Caco-2 (cell line): ENCODE measurements at regions not wholly inside any gene's neighbourhood (a gene's known extent, or its start where the extent isn't known, plus 50 kb on each side); places are given as distances from the start of the nearest gene placed in this dataset.

Experiments used
- BruUV-seq: library from RNA; stranded (reverse); fragments of 400-500 nt; replicated peaks from 2 replicates; lab custom pipeline; 2021; lab: Mats Ljungman, UMichigan
- CTCF ChIA-PET: fragments of 300-600 bp; sonication (Branson Sonifier 250); formaldehyde crosslinking; loops from one replicate; lab custom pipeline; 2022; ENCODE audit warnings: antibody characterized with exemption; lab: Charles Lee
- POLR2A ChIA-PET: fragments of 300-600 bp; sonication (Branson Sonifier 250); formaldehyde crosslinking; loops from one replicate; lab custom pipeline; 2022; ENCODE audit warnings: antibody characterized with exemption; lab: Charles Lee
- DNase-seq, 2 experiments: peaks; one replicate each; pipeline versions ENCODE4 v3.0.0 to v3.0.0-alpha.2; 2020 to 2022
- H3K27me3 ChIP-seq: replicated peaks from 2 replicates; pipeline ENCODE4 v1.6.0; 2011; ENCODE audit warnings: low read length; ENCODE audit not compliant: control insufficient read depth, insufficient read depth
- H3K36me3 ChIP-seq: 2 replicates; pipeline ENCODE4 v1.5.1; 2011; ENCODE audit warnings: low read length; ENCODE audit not compliant: control insufficient read depth, insufficient read depth
- H3K4me1 ChIP-seq: fragments of 250-450 bp; sonication (Bioruptor Pico); 2 replicates; pipeline ENCODE4 v1.5.1; 2020; ENCODE audit warnings: mild to moderate bottlenecking
- H3K4me3 ChIP-seq: 2 replicates; pipeline ENCODE4 v1.5.1; 2011; ENCODE audit warnings: low read depth, mild to moderate bottlenecking, control low read depth, low read length
- H3K9me3 ChIP-seq: fragments of 250-450 bp; sonication (Bioruptor Pico); 2 replicates; pipeline ENCODE4 v1.5.1; 2020; ENCODE audit warnings: mild to moderate bottlenecking, moderate library complexity
- H3K27ac Mint-ChIP-seq: one replicate; pipeline ENCODE4 v1.8.0; 2022; ENCODE audit warnings: mixed read lengths; ENCODE audit not compliant: unreplicated experiment
- H3K27me3 Mint-ChIP-seq: one replicate; pipeline ENCODE4 v1.8.0; 2022; ENCODE audit warnings: mixed read lengths; ENCODE audit not compliant: insufficient read depth, unreplicated experiment
- H3K36me3 Mint-ChIP-seq: one replicate; pipeline ENCODE4 v1.8.0; 2022; ENCODE audit warnings: mild to moderate bottlenecking, mixed read lengths; ENCODE audit not compliant: insufficient read depth, unreplicated experiment
- H3K4me1 Mint-ChIP-seq: one replicate; pipeline ENCODE4 v1.8.0; 2022; ENCODE audit warnings: low read depth, mixed read lengths; ENCODE audit not compliant: unreplicated experiment
- H3K4me3 Mint-ChIP-seq: one replicate; pipeline ENCODE4 v1.8.0; 2022; ENCODE audit warnings: mild to moderate bottlenecking, moderate library complexity, mixed read lengths; ENCODE audit not compliant: unreplicated experiment
- H3K9me3 Mint-ChIP-seq: one replicate; pipeline ENCODE4 v1.8.0; 2022; ENCODE audit warnings: mixed read lengths; ENCODE audit not compliant: unreplicated experiment
- intact Hi-C: fragments of 100-400 bp; cut with micrococcal nuclease; formaldehyde crosslinking; loops from one replicate; pipeline ENCODE4 v1.10.0; 2022; ENCODE audit not compliant: unreplicated experiment
- TF ChIP-seq, protein P1 (sequence below), 2 experiments: fragments of 200-600 bp in 1 of 2; IDR thresholded peaks; 1 replicate in 1 of 2; 2 replicates in 1 of 2; pipeline versions ENCODE4 v1.5.1 to v1.8.0; 2011 to 2022; ENCODE audit warnings: antibody characterized with exemption in 1 of 2, control low read depth in 1 of 2, inconsistent platforms in 1 of 2, low read depth in 1 of 2, low read length in 1 of 2, mild to moderate bottlenecking in 1 of 2, moderate library complexity in 1 of 2; ENCODE audit not compliant: insufficient read depth in 1 of 2, severe bottlenecking in 1 of 2, unreplicated experiment in 1 of 2

DNA sequence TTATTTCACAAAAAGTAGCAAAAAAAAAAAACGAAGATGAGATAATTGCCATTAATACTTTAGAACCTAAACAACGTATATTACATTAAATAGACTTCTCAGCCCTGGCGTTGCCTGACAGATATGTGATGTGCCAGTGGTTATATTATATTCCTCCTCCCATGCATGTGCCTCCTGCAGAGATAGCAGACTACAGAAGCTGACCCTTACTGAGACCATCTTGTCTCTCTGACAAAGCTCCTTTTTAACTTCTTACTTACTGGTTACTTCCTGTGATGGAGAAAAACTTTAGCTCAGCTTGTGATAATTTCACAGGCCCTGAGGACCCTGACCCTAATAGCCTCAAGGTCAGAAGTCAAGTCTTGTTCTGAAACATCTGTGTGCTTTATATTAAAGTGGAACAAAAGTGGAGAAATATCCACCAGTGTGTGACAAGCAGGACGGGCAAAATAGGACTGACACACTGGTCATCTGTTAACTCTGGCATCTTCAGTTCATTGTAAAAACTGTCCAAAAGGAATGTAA, 80.6 kb upstream of the POU5F2 start:
- BruUV-seq, result no TSS peak
- no peak for DNase-seq

DNA sequence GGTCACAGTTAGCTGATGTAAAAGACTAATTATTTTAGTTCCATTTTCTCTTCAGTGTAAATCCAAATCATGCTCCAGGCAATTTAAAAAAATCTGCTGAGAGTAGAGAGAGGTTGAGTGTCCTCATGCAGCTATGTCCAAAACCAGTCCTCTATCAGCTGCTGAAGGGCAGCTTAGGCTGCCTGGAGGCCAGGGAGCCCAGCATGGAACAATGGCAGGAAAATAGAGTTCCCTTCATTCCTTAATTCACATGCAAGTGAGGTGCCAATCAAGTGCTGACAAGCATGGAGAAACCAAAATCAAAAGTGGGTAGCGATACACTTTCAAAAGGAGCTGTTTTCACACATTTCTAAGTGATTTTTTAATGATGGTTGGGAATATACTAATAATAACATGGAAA, 78.3 kb upstream of the POU5F2 start:
- CTCF ChIA-PET, result no interaction called here
- Mint-ChIP-seq H3K9me3 (no peaks in the 10 kb centered on the region), H3K4me3 (no peak overlapping the region), H3K27ac (no peak overlapping the region), H3K36me3 (no peaks in the 10 kb centered on the region), H3K4me1 (no peaks in the 10 kb centered on the region), H3K27me3 (no peaks in the 10 kb centered on the region)
- intact Hi-C loops, result no loop called here
- no peaks in the 10 kb centered on the region for H3K9me3 ChIP-seq
- POLR2A ChIA-PET, result interaction anchor here (0.6 kb wide), 1 partner anchor 700 kb away, joined by 3 read pairs; no protein-coding TSS in a partner anchor
- no TSS peak for BruUV-seq
- no peaks in the 10 kb centered on the region for H3K27me3 ChIP-seq
- H3K36me3 ChIP-seq, result no peaks in the 10 kb centered on the region
- no peak overlapping the region for H3K4me3 ChIP-seq
- TF ChIP-seq, protein P1, sequence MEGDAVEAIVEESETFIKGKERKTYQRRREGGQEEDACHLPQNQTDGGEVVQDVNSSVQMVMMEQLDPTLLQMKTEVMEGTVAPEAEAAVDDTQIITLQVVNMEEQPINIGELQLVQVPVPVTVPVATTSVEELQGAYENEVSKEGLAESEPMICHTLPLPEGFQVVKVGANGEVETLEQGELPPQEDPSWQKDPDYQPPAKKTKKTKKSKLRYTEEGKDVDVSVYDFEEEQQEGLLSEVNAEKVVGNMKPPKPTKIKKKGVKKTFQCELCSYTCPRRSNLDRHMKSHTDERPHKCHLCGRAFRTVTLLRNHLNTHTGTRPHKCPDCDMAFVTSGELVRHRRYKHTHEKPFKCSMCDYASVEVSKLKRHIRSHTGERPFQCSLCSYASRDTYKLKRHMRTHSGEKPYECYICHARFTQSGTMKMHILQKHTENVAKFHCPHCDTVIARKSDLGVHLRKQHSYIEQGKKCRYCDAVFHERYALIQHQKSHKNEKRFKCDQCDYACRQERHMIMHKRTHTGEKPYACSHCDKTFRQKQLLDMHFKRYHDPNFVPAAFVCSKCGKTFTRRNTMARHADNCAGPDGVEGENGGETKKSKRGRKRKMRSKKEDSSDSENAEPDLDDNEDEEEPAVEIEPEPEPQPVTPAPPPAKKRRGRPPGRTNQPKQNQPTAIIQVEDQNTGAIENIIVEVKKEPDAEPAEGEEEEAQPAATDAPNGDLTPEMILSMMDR (IDR thresholded peaks at IDR 0.05; ENCODE audit: insufficient read depth in 1 of 2, low read depth in 1 of 2, low read length in 1 of 2, severe bottlenecking in 1 of 2, unreplicated experiment in 1 of 2), result no peak
- H3K4me1 ChIP-seq, result no peaks in the 10 kb centered on the region
- DNase-seq, result no peak

More for the DNA sequence above, 80.6 kb upstream of the POU5F2 start:
- Histone ChIP-seq H3K27me3 (no peaks in the 10 kb centered on the region), H3K9me3 (no peaks in the 10 kb centered on the region), H3K36me3 (no peaks in the 10 kb centered on the region), H3K4me3 (no peak overlapping the region), H3K4me1 (no peaks in the 10 kb centered on the region)
- intact Hi-C loops, result no loop called here
- TF ChIP-seq, protein P1 (IDR thresholded peaks at IDR 0.05; ENCODE audit: insufficient read depth in 1 of 2, low read depth in 1 of 2, low read length in 1 of 2, severe bottlenecking in 1 of 2, unreplicated experiment in 1 of 2), result no peak
- no peaks in the 10 kb centered on the region for H3K27me3 Mint-ChIP-seq
- ChIA-PET CTCF (no interaction called here), POLR2A (no interaction called here)
- H3K36me3 Mint-ChIP-seq, result no peaks in the 10 kb centered on the region
- no peaks in the 10 kb centered on the region for H3K9me3 Mint-ChIP-seq
- H3K4me3 Mint-ChIP-seq, result no peak overlapping the region
- no peak overlapping the region for H3K27ac Mint-ChIP-seq
- H3K4me1 Mint-ChIP-seq, result no peaks in the 10 kb centered on the region

GRCh38 chr5:93810780-93811179, 69.4 kb upstream of the POU5F2 start:
- ChIA-PET POLR2A (no interaction called here), CTCF (no interaction called here)
- TF ChIP-seq, protein P1 (IDR thresholded peaks at IDR 0.05; ENCODE audit: insufficient read depth in 1 of 2, low read depth in 1 of 2, low read length in 1 of 2, severe bottlenecking in 1 of 2, unreplicated experiment in 1 of 2), result no peak
- H3K4me1 Mint-ChIP-seq, result no peaks in the 10 kb centered on the region
- H3K9me3 Mint-ChIP-seq, result no peaks in the 10 kb centered on the region
- no peaks in the 10 kb centered on the region for H3K4me1 ChIP-seq
- H3K36me3 Mint-ChIP-seq, result no peaks in the 10 kb centered on the region
- intact Hi-C loops, result no loop called here
- no peak overlapping the region for H3K4me3 Mint-ChIP-seq
- H3K9me3 ChIP-seq, result no peaks in the 10 kb centered on the region
- no peak for DNase-seq
- no peaks in the 10 kb centered on the region for H3K27me3 Mint-ChIP-seq
- H3K27ac Mint-ChIP-seq, result no peak overlapping the region
- no peak overlapping the region for H3K4me3 ChIP-seq
- no peaks in the 10 kb centered on the region for H3K27me3 ChIP-seq
- BruUV-seq, result no TSS peak
- H3K36me3 ChIP-seq, result no peaks in the 10 kb centered on the region
